NCI-H2107 treated with DMSO at 0.1 percent for 48 hours (cell line): ENCODE measurements at regions not wholly inside any gene's neighbourhood (a gene's known extent, or its start where the extent isn't known, plus 50 kb on each side); places are given as distances from the start of the nearest gene placed in this dataset.
A peak's percentile ranks its signal among the peaks of the same experiment; 100 is the strongest.

Source experiments
- DNase-seq: peaks from one replicate; lab custom pipeline; 2025; ENCODE audit not compliant: unreplicated experiment; lab: John Stamatoyannopoulos, UW

DNA sequence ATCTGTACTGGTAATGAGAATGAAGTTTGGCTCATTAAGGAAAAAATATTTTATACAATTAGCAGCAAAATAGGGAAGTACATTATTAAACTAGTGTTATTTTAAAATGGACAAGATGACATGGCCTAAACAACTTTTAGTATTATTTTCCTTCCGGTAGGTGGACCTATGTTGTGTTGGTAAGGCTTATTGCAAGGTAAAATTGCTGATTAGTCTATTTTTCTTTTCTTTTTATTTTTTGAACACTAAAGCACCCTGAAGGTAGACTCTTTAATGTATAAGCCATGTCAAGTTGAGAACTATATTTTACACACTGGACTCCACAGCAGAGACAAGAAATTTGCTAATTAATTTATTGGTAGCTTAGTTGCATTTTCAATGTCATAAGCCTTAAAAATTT is 239.5 kb upstream of the POT1 start:
- DNase-seq, result no peak

DNA sequence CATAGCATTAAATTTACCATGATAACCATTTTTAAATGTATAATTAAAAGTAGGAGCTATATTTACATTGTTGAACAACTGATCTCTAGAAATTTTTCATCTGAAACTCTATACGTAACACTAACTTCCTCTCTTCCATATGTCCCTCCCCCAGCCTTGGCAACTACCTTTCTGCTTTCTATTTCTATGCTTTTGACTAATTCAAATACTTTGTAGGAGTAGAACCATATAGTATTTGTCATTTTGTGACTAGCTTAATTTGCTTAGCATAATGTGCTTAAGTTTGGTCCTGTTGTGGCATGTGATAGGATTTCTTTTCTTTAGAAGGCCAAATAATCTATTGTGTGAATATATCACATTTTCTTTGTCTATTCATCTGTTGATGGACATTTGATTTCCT is 225.3 kb upstream of the POT1 start:
- DNase-seq, result no peak

DNA sequence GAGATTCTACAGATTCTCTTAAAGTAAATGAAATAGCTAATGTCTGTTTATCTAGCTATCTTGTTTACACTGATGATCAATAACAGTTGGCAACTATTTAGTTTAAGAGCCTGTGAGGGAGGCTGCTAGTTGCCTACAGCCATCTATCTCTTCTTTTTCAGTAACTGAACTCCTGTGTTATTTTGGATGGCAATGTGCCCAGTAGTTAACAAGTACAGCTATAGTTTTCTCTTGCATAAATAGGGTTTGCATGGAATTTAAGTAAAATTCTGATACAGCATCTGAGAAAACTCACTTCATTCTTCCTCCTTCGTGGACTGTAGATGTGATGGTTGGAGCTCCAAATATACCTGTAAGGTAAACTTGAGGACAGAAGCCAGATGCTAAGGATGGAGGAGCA is 219.5 kb upstream of the POT1 start:
- peak; percentile 2 for DNase-seq

DNA sequence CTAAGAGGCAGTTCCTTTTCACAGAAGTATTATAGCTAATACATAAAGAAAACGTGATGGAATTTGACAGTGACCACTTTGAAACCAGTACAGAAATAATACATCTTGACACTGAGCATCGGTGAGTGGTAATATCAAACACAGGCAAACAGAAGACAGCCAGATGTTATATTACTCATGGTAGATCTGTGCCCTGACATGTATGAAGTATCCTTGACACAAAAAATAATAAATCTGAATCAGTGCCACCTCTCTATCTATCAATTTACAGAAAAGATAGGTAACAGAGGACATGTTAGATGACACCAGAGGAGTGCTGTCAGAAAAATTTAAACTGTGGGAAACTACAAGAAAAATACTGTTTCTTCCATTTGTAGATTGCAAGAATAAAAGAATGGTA is 217.4 kb upstream of the POT1 start:
- no peak for DNase-seq

DNA sequence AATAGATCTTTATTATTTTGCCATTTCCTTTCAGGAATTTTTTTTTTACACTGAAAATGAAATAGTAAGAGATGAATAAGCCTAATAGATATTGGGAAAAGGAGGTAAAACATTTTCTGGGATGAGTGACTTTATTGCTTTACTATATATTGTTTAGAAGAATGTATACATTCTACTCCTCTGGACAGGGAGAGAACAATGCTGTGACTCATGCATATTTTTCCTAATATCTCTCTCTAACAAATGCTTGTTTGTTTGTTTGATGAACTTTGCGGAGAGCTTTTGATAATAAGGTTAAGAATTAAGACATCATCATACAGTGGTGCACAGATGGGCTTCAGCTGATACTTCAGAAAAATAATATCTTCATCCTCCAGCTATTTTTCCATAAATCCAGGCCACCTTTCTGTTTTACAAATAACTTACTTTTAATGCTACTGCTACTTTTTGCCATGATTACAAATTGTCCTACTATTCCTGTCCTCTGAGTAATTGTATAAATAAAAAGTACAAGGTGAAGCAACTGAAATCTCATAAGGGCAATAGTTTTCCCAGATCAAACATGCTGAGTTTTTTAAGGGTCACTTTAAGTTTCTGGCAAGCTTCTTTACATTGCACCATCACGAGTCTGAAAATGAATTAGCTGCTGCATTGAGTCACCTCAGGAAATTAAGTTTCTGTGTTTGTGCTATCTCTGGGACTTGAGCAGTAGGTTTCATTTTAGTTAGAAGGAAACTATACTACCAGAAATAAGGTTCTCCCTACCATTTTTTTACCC is 207.3 kb upstream of the POT1 start:
- no peak for DNase-seq

DNA sequence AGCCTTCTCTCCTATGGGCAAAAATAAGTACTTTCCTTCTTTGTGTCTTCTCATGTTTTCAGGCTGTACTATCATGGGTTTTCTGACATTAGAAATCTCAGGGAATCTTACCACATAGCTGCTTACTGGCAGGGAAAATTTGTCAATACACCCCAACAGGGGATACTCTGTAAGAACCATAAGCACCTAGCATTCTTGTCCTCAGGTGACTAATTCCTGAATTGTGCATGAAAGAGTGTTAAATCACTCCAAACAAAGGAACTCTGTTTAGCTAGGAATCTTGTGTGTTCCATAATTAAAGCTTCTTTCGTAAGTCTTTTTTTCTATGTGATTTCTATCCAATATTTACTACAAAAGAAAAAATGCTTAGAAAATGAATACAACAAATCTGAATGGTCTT is 206.7 kb upstream of the POT1 start:
- no peak for DNase-seq

DNA sequence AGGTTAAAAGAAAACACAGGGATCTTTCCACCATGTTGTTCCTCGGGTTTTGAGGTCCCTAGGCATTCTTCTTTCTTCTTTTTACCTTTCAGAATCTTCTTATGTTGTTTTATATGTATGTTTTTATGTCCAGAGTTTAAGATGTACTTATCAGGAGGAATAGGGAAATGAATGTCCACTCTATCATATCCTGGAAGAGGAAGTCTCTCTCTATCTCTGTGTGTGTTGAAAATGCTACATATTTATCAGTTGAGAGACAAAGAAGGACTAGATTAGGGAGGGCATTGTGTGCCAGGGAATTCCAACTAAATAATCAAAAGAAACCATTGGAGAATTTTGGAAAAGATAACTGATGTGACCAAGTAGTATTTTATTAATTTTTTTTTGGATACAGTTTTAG is 200.5 kb upstream of the POT1 start:
- DNase-seq, result no peak

DNA sequence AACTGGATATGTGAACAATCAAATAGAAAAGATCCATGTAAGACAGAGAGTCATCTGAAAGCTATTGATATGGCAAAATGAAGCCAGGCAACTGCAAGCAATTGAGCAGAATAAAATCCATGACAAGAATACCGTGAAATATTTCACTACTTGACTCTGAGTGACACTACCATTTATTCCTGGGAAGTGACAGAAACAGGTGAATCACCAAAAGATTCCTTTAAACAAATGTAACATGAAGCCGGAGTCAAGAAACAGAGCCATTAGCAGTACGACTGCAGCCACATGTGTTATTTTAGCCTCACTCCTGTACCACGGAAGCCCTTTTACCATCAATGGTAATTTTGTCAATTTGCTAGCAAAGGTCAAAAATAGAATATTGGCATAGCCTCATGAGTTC is 197.7 kb upstream of the POT1 start:
- no peak for DNase-seq

DNA sequence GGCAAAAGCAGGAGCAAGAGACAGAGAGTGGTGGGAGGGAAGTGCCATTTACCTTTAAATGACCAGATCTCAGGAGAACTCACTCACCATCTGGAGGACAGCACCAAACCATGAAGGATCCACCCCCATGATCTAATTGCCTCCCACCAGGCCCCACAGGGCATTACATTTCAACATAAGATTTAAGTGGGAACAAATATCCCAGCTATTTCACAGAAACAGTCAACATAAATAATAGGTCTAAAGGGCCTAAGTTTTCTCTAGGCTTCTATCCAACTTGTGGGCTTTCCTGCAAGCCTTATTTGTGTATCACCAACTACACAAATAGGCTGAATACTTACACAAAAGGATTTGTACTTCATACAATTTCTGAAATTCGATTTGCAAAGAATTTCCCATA is 196.8 kb upstream of the POT1 start:
- no peak for DNase-seq

DNA sequence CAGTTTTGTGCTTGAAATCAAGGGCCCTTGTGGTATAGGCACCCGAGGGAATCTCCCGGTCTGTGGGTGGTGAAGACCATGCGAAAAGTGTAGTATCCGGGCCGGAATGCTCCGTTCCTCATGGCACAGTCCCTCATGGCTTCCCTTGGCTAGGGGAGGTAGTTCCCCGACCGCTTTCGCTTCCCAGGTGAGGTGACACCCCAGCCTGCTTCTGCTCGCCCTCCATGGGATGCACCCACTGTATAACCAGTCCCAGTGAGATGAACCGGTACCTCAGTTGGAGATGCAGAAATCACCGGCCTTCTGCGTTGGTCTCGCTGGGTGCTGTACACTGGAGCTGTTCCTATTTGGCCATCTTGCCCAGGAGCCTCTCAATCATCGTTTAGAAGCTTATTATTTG is 195.7 kb upstream of the POT1 start:
- no peak for DNase-seq

DNA sequence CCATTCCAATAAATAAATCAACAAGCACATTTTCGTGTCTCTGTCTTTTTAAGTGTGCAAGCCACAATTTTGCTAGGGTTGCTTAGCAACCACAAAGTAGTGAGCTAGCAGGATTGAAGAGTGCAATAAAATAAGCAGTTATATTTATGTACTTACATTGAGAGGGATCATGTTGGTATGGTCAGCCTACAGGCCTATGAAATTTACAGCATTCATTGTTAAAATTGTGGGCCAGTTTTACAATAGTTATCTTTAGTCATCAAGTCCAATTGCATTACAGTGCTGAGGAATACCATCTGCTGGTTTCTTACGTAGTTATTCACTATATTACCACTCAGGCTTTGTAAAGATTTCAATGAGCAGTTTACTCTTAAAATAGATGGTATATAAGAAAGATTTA is 192.5 kb upstream of the POT1 start:
- no peak for DNase-seq

DNA sequence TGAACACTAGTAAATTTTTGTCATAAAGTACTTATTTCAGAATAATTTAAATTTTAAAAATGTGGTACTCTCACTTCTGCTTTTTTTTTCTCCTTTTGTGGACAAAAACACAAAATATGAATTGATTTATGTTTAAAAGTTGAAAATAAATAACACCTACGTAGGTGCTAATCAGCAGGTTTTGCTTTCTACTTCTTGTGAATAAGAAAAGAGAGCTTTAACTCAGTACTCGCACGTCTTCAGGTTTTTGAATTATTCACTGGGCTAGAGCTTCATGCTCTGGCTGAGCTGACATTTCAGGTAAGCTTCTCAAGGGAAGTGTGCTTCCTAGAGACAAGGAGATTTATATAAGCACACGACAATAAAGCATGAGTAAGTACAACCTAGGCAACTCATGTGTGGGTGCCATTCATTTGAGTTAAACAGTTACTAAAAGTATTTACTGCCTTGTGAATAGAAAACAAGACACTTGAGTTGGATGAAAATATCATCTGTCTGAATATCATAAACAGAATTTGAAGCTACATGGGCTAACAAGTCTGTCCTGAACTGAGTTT is 190.0 kb upstream of the POT1 start:
- DNase-seq, result no peak

DNA sequence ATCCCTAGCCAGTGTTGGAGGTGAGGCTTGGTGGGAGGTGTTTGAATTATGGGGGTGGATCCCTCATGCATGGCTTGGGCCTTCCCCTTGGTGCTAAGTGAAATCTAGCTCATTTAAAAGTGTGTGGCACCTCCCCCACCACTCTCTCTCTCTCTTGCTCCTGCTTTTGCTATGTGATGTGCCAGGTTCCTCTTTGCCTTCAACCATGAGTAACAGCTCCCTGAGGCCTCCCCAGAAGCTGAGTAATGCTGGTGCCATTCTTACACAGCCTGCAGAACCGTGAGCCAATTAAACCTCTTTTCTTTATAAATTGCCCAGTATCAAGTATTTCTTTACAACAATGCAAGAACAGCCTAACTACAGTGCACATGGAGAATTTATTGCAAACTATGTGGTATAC is 188.8 kb upstream of the POT1 start:
- DNase-seq, result no peak

DNA sequence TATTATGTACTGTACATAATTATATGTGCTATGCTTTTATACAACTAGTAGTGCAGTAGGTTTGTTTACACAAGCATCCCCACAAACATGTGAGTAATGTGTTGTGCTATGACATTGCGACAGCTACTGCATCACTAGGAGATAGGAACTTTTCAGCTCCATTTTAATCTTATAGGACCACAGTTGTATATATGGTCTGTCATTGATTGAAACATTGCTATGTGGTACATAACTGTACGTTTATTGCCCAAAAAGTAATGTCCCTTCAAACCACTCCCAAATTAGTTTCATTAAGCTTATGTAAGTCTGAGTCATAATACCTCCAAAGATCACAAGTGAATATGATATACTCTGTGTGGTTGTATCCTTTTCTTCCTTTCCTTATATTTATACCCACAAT is 183.2 kb upstream of the POT1 start:
- no peak for DNase-seq

DNA sequence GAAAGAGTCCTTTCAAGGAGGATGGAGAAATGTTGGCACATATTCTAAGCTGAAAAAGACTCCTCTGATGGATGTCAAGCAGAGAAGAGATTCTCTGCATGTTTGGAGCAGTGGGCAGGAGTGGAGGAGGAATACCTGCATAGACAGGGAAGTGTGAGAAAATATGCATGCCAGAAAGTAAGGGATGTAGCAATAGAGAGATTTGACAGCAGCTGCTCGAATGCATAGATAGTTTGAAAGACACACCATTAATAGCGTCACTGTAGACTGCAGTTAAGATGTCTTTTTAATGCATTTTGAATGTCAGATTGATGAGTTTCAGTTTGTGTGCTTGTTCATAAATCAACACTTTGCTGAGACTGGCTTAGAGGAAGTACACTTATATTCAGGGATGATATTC is 169.9 kb upstream of the POT1 start:
- DNase-seq, result no peak

DNA sequence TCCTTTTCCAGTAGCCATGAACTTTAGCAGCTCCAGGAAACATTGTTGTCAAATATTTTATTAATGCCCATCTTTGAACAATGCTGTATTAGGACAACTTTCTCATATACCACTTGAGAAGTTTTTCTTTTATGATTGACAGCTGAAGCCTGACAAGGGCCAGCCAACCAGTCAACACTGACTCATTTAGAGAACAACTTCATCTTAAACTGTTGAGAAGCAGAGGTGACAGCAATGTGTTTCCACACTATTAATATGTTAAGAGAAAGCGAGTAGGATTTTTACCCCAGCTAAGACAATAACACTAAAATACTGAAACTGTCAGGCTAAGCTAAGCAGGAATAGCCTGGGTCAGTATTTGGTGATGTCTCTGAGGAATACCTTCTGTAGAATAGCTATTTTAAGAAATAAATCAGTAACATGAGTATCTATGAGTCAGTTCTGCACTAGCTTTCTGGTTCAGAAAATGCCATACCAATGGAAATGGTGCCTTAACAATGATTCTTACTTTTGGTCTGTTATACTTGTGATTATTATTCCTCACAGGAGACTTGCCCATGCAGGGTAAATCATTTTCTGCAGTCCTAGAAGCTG is 168.8 kb upstream of the POT1 start:
- no peak for DNase-seq

DNA sequence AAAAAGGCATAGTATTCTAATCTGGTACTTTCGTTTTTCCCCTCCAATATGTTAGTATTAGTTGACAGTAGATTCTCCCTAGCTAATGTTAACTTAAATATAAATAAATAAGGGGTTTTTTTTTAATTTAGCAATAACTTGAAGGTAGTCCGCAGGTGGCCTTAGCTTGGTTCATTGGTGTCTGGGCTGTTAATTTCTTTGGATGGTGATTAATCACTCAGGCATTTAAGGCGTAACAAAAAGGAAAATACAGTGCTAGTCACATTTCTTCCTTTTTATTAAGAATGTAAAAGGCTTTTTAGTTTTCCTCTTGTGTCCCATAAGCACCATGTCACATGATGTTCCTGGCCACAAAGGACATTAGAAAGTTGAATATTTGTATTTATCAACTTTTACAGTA is 161.0 kb upstream of the POT1 start:
- no peak for DNase-seq

DNA sequence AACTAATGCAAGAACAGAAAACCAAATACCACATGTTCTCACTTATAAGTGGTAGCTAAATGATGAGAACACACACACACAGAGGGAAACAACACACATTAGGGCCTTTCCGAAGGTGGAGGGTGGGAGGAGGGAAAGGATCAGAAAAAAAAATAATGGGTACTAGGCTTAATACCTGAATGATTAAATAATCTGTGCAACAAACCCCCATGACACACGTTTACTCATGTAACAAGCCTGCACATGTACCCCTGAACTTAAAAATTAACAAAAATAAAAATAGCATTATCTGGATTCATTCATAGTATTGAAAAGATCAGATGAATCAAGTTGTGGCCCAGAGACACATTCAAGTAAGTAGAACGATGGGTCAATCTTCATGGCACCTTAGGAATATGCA is 159.5 kb upstream of the POT1 start:
- DNase-seq, result no peak

DNA sequence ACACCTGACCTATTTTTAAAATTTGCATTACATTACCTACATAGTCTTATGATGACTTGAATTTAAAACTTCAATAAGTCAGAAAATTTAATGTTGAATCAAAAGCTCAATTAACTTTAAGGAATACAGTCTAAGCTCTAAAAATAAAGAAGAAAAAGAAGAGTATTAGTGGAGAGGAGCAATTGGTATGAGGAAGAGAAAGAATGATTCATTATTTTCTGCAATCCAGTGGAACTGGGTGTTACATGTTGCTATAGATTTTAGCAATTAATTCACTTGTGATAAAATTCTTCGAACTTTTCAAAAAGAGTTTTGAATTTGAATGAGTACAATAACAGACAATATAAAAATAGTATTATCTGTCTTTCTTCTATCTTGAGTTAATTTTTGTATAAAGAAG is 158.9 kb upstream of the POT1 start:
- no peak for DNase-seq

DNA sequence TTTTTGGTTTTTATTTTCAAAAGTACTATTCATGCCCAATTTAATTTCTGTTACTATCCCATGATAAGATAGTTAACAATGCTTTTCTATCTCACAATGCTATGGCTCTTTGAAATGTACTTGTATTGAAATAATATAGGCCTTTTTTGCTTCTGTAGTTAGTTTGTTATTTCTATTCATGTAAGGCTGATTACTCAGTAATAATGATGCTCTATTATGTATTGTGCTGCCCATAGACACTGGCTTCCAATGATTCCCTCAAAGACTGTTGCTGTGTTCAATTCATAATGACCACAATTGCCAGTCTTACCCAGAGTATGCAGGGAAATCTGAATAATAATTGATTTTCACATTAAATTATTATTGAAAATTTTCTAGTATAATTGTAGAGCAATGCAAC is 155.5 kb upstream of the POT1 start:
- no peak for DNase-seq

DNA sequence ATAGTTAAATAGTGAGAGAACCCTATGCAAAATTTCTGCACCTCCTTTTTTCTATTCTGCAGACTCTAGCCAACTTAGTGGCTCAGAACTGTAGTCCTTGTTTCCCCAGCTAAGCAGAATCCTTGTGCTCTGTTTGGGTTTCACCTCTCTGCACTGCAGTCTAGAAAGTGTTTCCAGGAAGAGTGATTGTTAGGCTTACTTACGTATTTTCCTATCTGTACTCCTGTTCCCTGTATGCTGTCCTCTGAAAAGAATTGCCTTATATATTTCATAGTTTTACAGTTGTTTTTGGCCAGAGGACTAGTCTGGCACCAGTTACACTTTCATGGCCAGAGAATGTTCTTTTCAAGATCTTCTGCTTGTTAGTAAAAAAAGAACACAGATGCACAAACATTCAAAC is 154.6 kb upstream of the POT1 start:
- no peak for DNase-seq

DNA sequence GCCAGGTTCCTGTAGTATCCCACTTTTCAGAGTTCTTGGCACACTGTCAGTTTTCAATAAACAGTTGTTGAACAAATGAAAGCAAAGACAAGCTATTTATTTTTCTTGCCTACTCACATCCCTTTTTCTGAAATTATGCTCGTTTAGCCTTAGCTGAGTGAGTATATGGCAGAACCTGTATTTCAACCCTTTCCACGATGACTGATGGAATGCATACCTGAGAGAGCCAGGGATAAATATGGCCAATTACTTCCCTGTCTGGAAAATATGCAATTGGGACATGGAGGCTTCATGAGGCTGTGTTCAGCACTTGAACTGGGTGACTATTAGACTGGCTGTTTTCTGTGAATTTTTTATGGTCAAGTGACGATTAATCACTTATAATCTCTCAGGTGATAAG is 144.5 kb upstream of the POT1 start:
- no peak for DNase-seq

DNA sequence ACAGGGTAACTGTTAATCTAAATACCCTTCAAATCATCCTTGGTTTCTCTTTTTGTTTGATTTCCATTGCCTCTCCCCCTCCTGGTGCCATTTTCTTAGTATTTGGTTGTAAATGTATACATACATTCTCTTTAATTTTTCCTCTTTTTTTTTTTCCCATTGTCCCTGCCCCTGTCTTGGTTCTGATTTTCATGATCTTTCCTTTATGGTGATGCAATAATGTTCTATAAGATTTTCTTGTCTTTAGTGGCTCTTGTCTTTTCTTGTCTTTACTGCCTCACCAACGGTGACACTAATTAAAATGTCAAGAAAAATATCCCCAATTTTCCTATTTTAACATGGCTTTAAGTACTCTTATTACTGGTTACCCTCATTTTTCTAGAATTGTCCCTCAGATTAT is 135.9 kb upstream of the POT1 start:
- no peak for DNase-seq
